C4-2B (cell line): ENCODE measurements at regions not wholly inside any gene's neighbourhood (a gene's known extent, or its start where the extent isn't known, plus 50 kb on each side); places are given as distances from the start of the nearest gene placed in this dataset.

ENCODE experiments used
- CTCF ChIP-seq: fragments of 450-650 bp; conservative IDR thresholded peaks from 2 replicates; pipeline ENCODE4 v1.5.1; 2017; ENCODE audit warnings: mild to moderate bottlenecking
- ZFX ChIP-seq: fragments of 450-650 bp; IDR thresholded peaks from 2 replicates; pipeline ENCODE4 v1.6.1; 2017

- TF ChIP-seq ZFX (no peak), CTCF (no peak)
Observed at GRCh38 chr15:96171853-96172296, 158.6 kb upstream of the NR2F2 start.
